Trophoblast cell (in vitro differentiated cells and primary cell): ENCODE measurements at regions not wholly inside any gene's neighbourhood (a gene's known extent, or its start where the extent isn't known, plus 50 kb on each side); places are given as distances from the start of the nearest gene placed in this dataset.

ENCODE experiments used
- DNase-seq, 2 donors: peaks; one replicate each; pipeline ENCODE4 v3.0.0-alpha.2; 2016
- H2AFZ ChIP-seq: 2 replicates; pipeline ENCODE4 v1.6.1; 2013; ENCODE audit warnings: low read length, moderate library complexity, mild to moderate bottlenecking; ENCODE audit not compliant: insufficient read depth, poor library complexity
- H2AK5ac ChIP-seq: 2 replicates; pipeline ENCODE4 v1.6.1; 2013; ENCODE audit warnings: mild to moderate bottlenecking, low read length
- H2BK120ac ChIP-seq: 2 replicates; pipeline ENCODE4 v1.6.1; 2013; ENCODE audit warnings: low read length, mild to moderate bottlenecking, moderate library complexity; ENCODE audit not compliant: insufficient read depth, poor library complexity
- H2BK12ac ChIP-seq: 2 replicates; pipeline ENCODE4 v1.6.1; 2013; ENCODE audit warnings: mild to moderate bottlenecking, low read length, moderate library complexity
- H2BK5ac ChIP-seq: 2 replicates; pipeline ENCODE4 v1.6.1; 2013; ENCODE audit warnings: low read length, low read depth, moderate library complexity, mild to moderate bottlenecking; ENCODE audit not compliant: poor library complexity
- H3K14ac ChIP-seq: 2 replicates; pipeline ENCODE4 v1.6.1; 2013; ENCODE audit warnings: mild to moderate bottlenecking, low read length
- H3K18ac ChIP-seq: 2 replicates; pipeline ENCODE4 v1.6.1; 2013; ENCODE audit warnings: mild to moderate bottlenecking, low read length
- H3K23ac ChIP-seq: 2 replicates; pipeline ENCODE4 v1.6.1; 2013; ENCODE audit warnings: low read length
- H3K27ac ChIP-seq: 2 replicates; pipeline ENCODE4 v1.5.1; 2013; ENCODE audit warnings: low read depth, mild to moderate bottlenecking, inconsistent platforms, low read length, moderate library complexity
- H3K27me3 ChIP-seq: 2 replicates; pipeline ENCODE4 v1.6.1; 2013; ENCODE audit warnings: inconsistent platforms, mild to moderate bottlenecking, low read length, moderate library complexity; ENCODE audit not compliant: insufficient read depth
- H3K36me3 ChIP-seq, 2 experiments: 1 replicate in 1 of 2; 2 replicates in 1 of 2; pipeline ENCODE4 v1.6.1; 2013; ENCODE audit warnings: low read length in 2 of 2, mild to moderate bottlenecking in 2 of 2, moderate library complexity in 1 of 2; ENCODE audit not compliant: insufficient read depth in 2 of 2, control insufficient read depth in 1 of 2
- H3K4ac ChIP-seq: 2 replicates; pipeline ENCODE4 v1.6.1; 2013; ENCODE audit warnings: low read depth, mild to moderate bottlenecking, low read length, moderate library complexity
- H3K4me1 ChIP-seq, 2 experiments: 1 replicate in 1 of 2; 2 replicates in 1 of 2; pipeline ENCODE4 v1.6.1; 2013; ENCODE audit warnings: low read length in 2 of 2, mild to moderate bottlenecking in 2 of 2, moderate library complexity in 1 of 2; ENCODE audit not compliant: insufficient read depth in 2 of 2, control insufficient read depth in 1 of 2
- H3K4me2 ChIP-seq: 2 replicates; pipeline ENCODE4 v1.6.1; 2013; ENCODE audit warnings: inconsistent platforms, mild to moderate bottlenecking, low read length, moderate library complexity
- H3K4me3 ChIP-seq: 2 replicates; pipeline ENCODE4 v1.5.1; 2013; ENCODE audit warnings: mild to moderate bottlenecking, low read depth, low read length, inconsistent platforms
- H3K79me1 ChIP-seq: one replicate; pipeline ENCODE4 v1.6.1; 2013; ENCODE audit warnings: low read length
- H3K79me2 ChIP-seq: 2 replicates; pipeline ENCODE4 v1.6.1; 2013; ENCODE audit warnings: low read length, mild to moderate bottlenecking; ENCODE audit not compliant: control insufficient read depth, insufficient read depth, poor library complexity
- H3K9ac ChIP-seq: 2 replicates; pipeline ENCODE4 v1.6.1; 2013; ENCODE audit warnings: mild to moderate bottlenecking, low read length
- H3K9me3 ChIP-seq: 2 replicates; pipeline ENCODE4 v1.6.1; 2013; ENCODE audit warnings: low read depth, mild to moderate bottlenecking, control low read depth, inconsistent platforms, low read length; ENCODE audit not compliant: insufficient read depth
- H4K12ac ChIP-seq: 2 replicates; pipeline ENCODE4 v1.6.1; 2013; ENCODE audit warnings: low read depth, mild to moderate bottlenecking, low read length, moderate library complexity
- H4K8ac ChIP-seq: 2 replicates; pipeline ENCODE4 v1.6.1; 2013; ENCODE audit warnings: low read depth, mild to moderate bottlenecking, low read length, moderate library complexity
- H4K91ac ChIP-seq: one replicate; pipeline ENCODE4 v1.6.1; 2013; ENCODE audit warnings: low read depth, mild to moderate bottlenecking, low read length, moderate library complexity
- WGBS: extraction: QIAGEN DNeasy Blood & Tissue Kit; methylation state at CpG from one replicate; pipeline ENCODE4 v1.1.7; 2013; ENCODE audit warnings: missing lambda C conversion rate; ENCODE audit not compliant: insufficient read length, insufficient coverage; ENCODE audit errors: extremely low coverage; 5-methylcytosine and 5-hydroxymethylcytosine counted together

GRCh38 chr2:176986487-176986886 is 226.1 kb upstream of the HNRNPA3 start:
- no peaks in the 10 kb centered on the region for H3K36me3 ChIP-seq
- WGBS = no CpG with 5 or more reads among the region's 5 CpGs
- DNase-seq = no peak

GRCh38 chr2:176991411-176991810 is 221.2 kb upstream of the HNRNPA3 start:
- no peak overlapping the region for H3K14ac ChIP-seq
- H3K23ac ChIP-seq = no peak overlapping the region
- no peak overlapping the region for H3K18ac ChIP-seq
- H2BK5ac ChIP-seq = no peak overlapping the region
- H3K4ac ChIP-seq = no peak overlapping the region
- H2BK12ac ChIP-seq = no peak overlapping the region
- H2AK5ac ChIP-seq = no peak overlapping the region
- no peaks in the 10 kb centered on the region for H3K27me3 ChIP-seq
- no peaks in the 10 kb centered on the region for H3K79me1 ChIP-seq
- no peaks in the 10 kb centered on the region for H3K79me2 ChIP-seq
- no peak overlapping the region for H4K91ac ChIP-seq
- H3K4me3 ChIP-seq = no peak overlapping the region
- no peaks in the 10 kb centered on the region for H3K4me1 ChIP-seq
- no peak overlapping the region for H4K8ac ChIP-seq
- no peak for DNase-seq
- no peak overlapping the region for H2AFZ ChIP-seq
- H3K27ac ChIP-seq = no peak overlapping the region
- H4K12ac ChIP-seq = no peak overlapping the region
- no peak overlapping the region for H3K9ac ChIP-seq
- no peaks in the 10 kb centered on the region for H3K9me3 ChIP-seq
- H2BK120ac ChIP-seq = no peak overlapping the region
- no peak overlapping the region for H3K4me2 ChIP-seq
- no peaks in the 10 kb centered on the region for H3K36me3 ChIP-seq
- no CpG with 5 or more reads among the region's 1 CpG for WGBS

More at GRCh38 chr2:176986487-176986886, 226.1 kb upstream of the HNRNPA3 start:
- H3K9ac ChIP-seq = no peak overlapping the region
- no peaks in the 10 kb centered on the region for H3K79me2 ChIP-seq
- H2BK120ac ChIP-seq = no peak overlapping the region
- H3K27ac ChIP-seq = no peak overlapping the region
- H4K91ac ChIP-seq = no peak overlapping the region
- no peak overlapping the region for H4K12ac ChIP-seq
- no peaks in the 10 kb centered on the region for H3K9me3 ChIP-seq
- no peaks in the 10 kb centered on the region for H3K27me3 ChIP-seq
- H2BK12ac ChIP-seq = no peak overlapping the region
- no peak overlapping the region for H3K4me2 ChIP-seq
- no peak overlapping the region for H3K23ac ChIP-seq
- H3K18ac ChIP-seq = no peak overlapping the region
- no peak overlapping the region for H3K14ac ChIP-seq
- no peaks in the 10 kb centered on the region for H3K4me1 ChIP-seq
- no peak overlapping the region for H3K4me3 ChIP-seq
- no peak overlapping the region for H2BK5ac ChIP-seq
- H2AFZ ChIP-seq = no peak overlapping the region
- no peaks in the 10 kb centered on the region for H3K79me1 ChIP-seq
- no peak overlapping the region for H2AK5ac ChIP-seq
- no peak overlapping the region for H3K4ac ChIP-seq
- no peak overlapping the region for H4K8ac ChIP-seq

- peak in 1 of 2 donors; percentile 38 for DNase-seq
- Histone ChIP-seq H3K4me1 (no peaks in the 10 kb centered on the region), H3K9me3 (no peaks in the 10 kb centered on the region), H3K18ac (no peak overlapping the region), H4K91ac (no peak overlapping the region), H2AFZ (no peak overlapping the region), H3K9ac (no peak overlapping the region), H2AK5ac (no peak overlapping the region), H3K79me2 (no peaks in the 10 kb centered on the region), H3K4ac (no peak overlapping the region), H3K79me1 (no peaks in the 10 kb centered on the region), H3K4me2 (no peak overlapping the region), H3K27ac (no peak overlapping the region), H3K4me3 (no peak overlapping the region), H2BK5ac (no peak overlapping the region), H3K14ac (no peak overlapping the region), H2BK120ac (no peak overlapping the region), H3K23ac (no peak overlapping the region), H4K8ac (no peak overlapping the region), H3K36me3 (no peaks in the 10 kb centered on the region), H4K12ac (no peak overlapping the region), H3K27me3 (no peaks in the 10 kb centered on the region), H2BK12ac (no peak overlapping the region)
- WGBS = no CpG with 5 or more reads among the region's 5 CpGs
Measured at GRCh38 chr2:176997074-176997791, 215.4 kb upstream of the HNRNPA3 start.

- Histone ChIP-seq H4K12ac (no peak overlapping the region), H2BK5ac (no peak overlapping the region), H2AK5ac (no peak overlapping the region), H4K91ac (no peak overlapping the region), H2AFZ (no peak overlapping the region), H2BK120ac (no peak overlapping the region), H3K4ac (no peak overlapping the region), H3K23ac (no peak overlapping the region), H3K18ac (no peak overlapping the region), H3K27ac (no peak overlapping the region), H3K14ac (no peak overlapping the region), H3K9me3 (no peaks in the 10 kb centered on the region), H3K36me3 (no peaks in the 10 kb centered on the region), H3K9ac (no peak overlapping the region), H4K8ac (no peak overlapping the region), H3K4me3 (no peak overlapping the region), H3K79me1 (no peaks in the 10 kb centered on the region), H3K4me1 (no peaks in the 10 kb centered on the region), H3K79me2 (no peaks in the 10 kb centered on the region), H3K4me2 (no peak overlapping the region), H3K27me3 (no peaks in the 10 kb centered on the region), H2BK12ac (no peak overlapping the region)
- WGBS = no CpG with 5 or more reads among the region's 1 CpG
- no peak for DNase-seq
Measured at GRCh38 chr2:176997792-176998169, 214.8 kb upstream of the HNRNPA3 start.
